Raji (cell line): ENCODE measurements at regions not wholly inside any gene's neighbourhood (a gene's known extent, or its start where the extent isn't known, plus 50 kb on each side); places are given as distances from the start of the nearest gene placed in this dataset.

ENCODE experiments used
- POLR2A ChIP-seq: IDR thresholded peaks from 2 replicates; pipeline ENCODE4 v1.6.1; 2011; ENCODE audit warnings: low read depth, low read length, control low read depth; ENCODE audit not compliant: insufficient read depth

DNA sequence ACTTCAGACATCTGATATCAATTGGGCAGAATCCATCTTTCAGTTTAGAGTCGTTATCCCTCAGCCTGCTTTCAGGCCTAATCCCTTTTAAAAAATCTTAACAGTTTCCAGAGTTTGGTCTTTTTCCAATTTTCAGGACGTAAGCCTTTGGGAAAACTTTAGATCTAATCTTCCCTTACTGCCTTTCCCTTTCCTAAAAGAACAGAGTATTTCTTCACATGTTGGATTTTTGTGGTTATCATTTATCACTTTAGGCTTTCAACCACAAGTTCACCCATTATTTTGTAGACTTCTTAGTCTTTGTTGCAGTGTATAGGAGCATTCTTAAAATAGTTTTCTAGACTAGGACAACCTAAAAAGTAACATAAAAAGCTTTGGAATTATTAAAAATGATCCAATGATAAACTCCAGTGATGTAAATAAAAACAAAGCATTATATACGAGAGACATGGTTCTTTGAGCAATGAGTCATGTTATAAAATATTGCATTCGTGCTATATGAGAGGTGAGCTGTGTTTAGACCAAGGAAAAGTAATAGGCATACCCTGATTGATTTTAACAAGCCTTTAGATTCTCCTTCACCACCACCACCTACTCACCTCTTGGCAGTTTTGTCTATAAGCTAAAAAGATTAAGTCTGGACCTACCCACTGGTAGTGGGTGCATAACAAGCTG, 90.4 kb upstream of the MCHR2 start:
- no peak for TF ChIP-seq POLR2A

DNA sequence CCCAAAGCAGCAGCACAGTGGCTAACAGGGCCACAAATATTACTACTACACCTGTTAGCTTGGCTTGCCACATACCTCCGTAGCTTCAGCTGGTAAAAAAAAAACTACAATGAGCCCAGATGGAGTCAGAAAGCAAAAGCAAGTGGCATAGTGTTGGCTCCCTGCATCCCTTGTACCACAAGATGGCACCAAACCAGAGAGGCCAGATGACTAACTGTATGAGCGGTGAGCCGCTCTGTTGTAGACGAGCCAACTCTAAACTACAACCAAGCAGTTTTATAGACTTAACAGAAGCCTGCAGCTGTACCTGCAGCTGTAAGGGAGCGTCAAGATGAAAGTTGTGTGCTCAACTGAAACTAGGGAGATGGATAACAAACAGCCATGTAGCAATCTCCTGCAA, 84.5 kb upstream of the MCHR2 start:
- TF ChIP-seq POLR2A = no peak

DNA sequence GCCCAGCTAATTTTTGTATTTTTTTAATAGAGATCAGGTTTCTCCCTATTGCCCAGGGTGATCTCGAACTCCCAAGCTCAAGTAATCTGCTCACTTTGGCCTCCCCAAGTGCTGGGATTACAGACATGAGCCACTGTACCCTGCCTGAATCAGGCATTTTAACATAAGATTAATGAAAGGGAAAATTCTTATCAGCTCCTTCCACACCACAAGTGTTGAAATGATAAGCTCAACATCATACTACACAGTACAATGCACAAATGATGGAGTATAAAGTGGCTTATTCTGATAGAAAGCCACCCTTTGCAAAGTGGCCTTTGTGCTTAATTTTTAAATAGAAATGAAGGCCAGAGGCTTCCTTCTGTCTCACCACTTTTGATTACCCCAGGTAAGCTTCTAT, 71.3 kb upstream of the MCHR2 start:
- TF ChIP-seq POLR2A = no peak

DNA sequence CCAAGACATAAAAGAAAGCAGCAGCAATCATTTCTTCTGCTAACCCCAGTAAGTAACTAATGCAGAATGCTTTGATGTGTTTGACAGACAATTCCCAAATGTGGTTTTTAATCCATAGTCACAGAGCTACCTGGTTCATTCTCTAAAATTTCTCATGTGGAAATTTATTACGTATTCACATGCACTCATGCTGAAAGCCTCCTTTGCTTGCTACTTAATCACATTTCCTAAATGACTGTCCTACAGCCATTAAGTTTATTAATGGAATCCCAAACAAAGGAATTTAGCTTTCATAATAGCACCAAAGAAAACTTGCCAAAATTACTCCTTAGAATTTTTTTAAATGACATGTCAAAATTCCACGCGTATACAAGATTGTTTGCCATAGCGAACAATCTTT, 68.6 kb upstream of the MCHR2 start:
- no peak for TF ChIP-seq POLR2A

DNA sequence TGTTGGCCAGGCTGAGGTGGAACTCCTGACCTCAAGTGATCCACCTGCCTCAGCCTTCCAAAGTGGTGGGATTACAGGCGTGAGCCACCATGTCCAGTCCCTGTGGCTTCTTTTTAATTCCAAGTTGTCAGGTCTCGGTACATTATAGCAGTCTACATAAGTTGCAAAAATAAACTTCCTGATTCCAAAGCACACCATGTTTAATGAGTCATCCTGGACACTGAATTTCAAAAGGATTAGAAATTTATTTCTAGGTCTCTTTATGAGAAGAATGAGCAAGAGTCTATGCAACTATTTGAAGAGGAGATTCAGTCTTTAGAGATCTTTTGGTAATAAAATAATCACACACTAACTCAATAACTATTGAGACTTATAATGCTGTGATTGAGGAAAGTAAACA, 63.9 kb upstream of the MCHR2 start:
- TF ChIP-seq POLR2A = no peak

DNA sequence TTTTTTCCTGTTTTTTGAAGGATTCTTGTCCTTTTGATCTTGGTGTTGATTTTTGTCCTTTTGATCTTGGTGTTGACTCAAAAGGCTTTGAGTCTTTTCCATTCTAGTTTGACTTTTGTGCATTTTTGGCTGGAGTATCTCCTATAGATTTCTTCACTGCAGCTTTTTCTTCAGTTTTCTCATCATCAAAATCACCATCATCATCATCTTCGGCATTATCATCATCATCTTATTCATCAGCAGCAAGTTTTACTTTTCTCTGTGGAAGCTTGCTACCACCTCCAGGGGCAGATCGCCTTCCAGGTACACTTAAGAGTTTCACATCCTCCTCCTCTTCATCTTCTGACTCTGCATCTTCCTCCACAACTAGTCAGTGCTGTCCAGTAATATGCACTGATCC, 56.5 kb upstream of the MCHR2 start:
- TF ChIP-seq POLR2A = no peak
